Keratinocyte (primary cell): ENCODE measurements at regions not wholly inside any gene's neighbourhood (a gene's known extent, or its start where the extent isn't known, plus 50 kb on each side); places are given as distances from the start of the nearest gene placed in this dataset.

Experiments used
- CTCF ChIP-seq, 3 experiments: IDR thresholded peaks in 1 of 3; conservative IDR thresholded peaks in 1 of 3; optimal IDR thresholded peaks in 1 of 3; 2 replicates in 2 of 3; 3 replicates in 1 of 3; pipeline versions ENCODE3 to v1.5.1; 2011; ENCODE audit warnings: low read length in 3 of 3, mild to moderate bottlenecking in 3 of 3, moderate library complexity in 2 of 3, control low read depth in 1 of 3, inconsistent platforms in 1 of 3; ENCODE audit not compliant: insufficient read depth in 2 of 3; ENCODE audit errors: extremely low read depth in 1 of 3
- EZH2 ChIP-seq: IDR thresholded peaks from one replicate; pipeline ENCODE4 v1.6.1; 2012; ENCODE audit warnings: inconsistent platforms, mild to moderate bottlenecking, low read length, moderate library complexity

GRCh38 chr5:173807181-173807655 is 80.9 kb upstream of the CPEB4 start:
- TF ChIP-seq EZH2 (no peak), CTCF (optimal IDR thresholded peaks at IDR 0.05 in 1 of 3, IDR thresholded peaks at IDR 0.05 in 1 of 3, conservative IDR thresholded peaks at IDR 0.05 in 1 of 3; ENCODE audit: extremely low read depth in 1 of 3, insufficient read depth in 2 of 3, low read length in 3 of 3) (no peak)
